ENCODE measurements at regions not wholly inside any gene's neighbourhood (a gene's known extent, or its start where the extent isn't known, plus 50 kb on each side); places are given as distances from the start of the nearest gene placed in this dataset.
"Not testable (repeated sequence)": the region's sequence is repeated elsewhere in the genome, so short reads cannot be mapped to it uniquely, and the experiment has no call there.

DNA sequence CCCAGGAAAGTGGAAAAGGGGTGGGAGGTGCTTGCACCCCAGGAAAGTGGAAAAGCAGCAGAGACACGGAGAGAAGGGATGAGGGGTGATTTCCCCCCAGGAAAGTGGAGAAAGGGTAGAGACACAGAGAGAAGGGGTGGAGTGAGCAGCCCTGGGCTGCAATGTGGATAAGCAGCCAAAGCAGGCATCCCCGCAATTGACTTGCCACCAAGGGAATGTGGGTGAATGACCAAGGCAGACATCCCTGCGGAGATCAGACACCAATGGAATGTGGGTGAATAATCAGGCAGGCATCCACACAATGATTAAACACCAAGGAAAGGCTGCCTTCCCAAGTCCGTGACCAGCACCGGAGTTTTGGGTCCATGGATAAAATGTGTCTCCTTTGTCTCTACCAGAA is 68.5 kb upstream of the SLC4A7 start:
- DNase-seq: not testable (repeated sequence)

DNA sequence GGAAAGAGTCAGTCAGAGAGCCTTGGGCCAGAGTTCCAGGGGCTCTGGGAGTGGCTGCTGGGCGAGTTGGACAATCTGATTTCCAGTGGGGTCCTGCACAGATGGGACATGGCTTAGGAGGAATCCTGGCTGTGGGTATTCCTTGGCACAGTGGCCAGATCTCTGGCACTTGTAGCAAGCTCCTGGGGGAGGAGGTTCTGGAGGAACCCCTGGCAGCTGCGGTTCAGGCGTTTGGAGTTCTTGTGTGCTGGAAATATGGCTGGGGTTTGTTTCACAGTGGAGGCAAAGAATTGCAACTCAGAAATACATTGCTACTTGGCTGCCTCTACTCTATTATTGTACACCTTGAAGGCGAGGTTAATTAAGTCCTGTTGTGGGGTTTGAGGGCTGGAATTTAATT is 67.2 kb upstream of the SLC4A7 start:
- not testable (repeated sequence) for DNase-seq

DNA sequence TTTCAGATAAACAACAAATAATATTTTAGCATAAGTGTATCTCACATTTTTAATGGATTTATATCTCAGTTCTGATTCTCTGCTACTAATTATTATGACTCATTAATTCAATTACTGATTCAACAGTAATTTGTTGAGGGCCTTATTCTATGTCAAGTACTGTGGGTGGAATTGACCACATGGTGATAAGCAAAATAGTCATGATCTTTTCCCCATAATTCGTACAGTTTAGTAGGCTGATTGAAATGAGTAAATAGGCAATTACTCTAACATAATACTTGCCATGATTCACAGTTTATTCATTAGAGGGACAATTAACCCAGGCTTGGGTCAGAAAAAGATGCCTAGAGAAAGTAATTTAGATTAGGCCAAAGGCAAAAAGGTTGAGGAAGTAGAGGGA is 60.9 kb upstream of the SLC4A7 start:
- DNase-seq: no peak

- no peak for DNase-seq
These were observed 60.2 kb upstream of the SLC4A7 start for GRCh38 chr3:27544372-27544865.

DNA sequence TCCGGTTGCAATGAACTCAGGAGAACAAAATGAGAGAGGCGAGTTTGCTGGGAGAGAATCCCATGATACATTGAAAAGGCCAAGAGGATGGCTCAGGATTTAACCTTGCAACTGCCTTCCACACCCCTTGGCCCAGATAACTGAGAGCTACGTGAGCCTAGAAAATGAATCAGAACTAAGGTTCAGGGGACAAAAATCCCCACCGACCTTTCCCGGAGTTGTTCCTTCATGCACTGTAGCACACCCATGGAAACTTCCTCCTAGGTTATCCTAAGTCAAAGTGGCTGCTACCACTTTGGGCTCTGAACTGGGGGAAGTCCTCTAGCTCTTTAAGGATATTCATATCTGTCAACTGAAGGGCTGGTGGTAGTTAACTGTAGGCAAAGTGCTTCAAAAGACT is 58.3 kb upstream of the SLC4A7 start:
- DNase-seq: no peak

- no peak for DNase-seq
These were observed 56.0 kb upstream of the SLC4A7 start for GRCh38 chr3:27540231-27540630.

- DNase-seq: no peak
These were observed 52.3 kb upstream of the SLC4A7 start for GRCh38 chr3:27536491-27536890.

- DNase-seq: no peak
These were observed 51.7 kb upstream of the SLC4A7 start for GRCh38 chr3:27535809-27536392.

GRCh38 chr3:27533718-27534573 is 49.8 kb upstream of the SLC4A7 start:
- DNase-seq: peak; percentile 1

Measured in NCI-H345 (cell line).